GM21619 (cell line): ENCODE measurements at regions not wholly inside any gene's neighbourhood (a gene's known extent, or its start where the extent isn't known, plus 50 kb on each side); places are given as distances from the start of the nearest gene placed in this dataset.

Experiments
- ATAC-seq: cut with Tn5 transposase; IDR thresholded peaks from one replicate; pipeline ENCODE4 v1.9.1; 2021; ENCODE audit not compliant: unreplicated experiment

- no peak for ATAC-seq
Measured at GRCh38 chr2:217328622-217328978, 468.7 kb upstream of the TNP1 start.

- no peak for ATAC-seq
Measured at GRCh38 chr2:217327953-217328621, 468.2 kb upstream of the TNP1 start.

GRCh38 chr2:217326238-217327022 lies 466.6 kb upstream of the TNP1 start:
- no peak for ATAC-seq

- ATAC-seq = no peak
Measured at GRCh38 chr2:217325816-217326215, 466.0 kb upstream of the TNP1 start.

- ATAC-seq = no peak
Measured at GRCh38 chr2:217325251-217325650, 465.4 kb upstream of the TNP1 start.

GRCh38 chr2:217316743-217317142 lies 456.9 kb upstream of the TNP1 start:
- ATAC-seq = peak; percentile 89

- no peak for ATAC-seq
Measured at GRCh38 chr2:217314021-217314460, 454.2 kb upstream of the TNP1 start.

GRCh38 chr2:217313386-217313785 lies 453.5 kb upstream of the TNP1 start:
- no peak for ATAC-seq

GRCh38 chr2:217309056-217309455 lies 449.2 kb upstream of the TNP1 start:
- ATAC-seq = no peak

- ATAC-seq = no peak
Measured at GRCh38 chr2:217307023-217307422, 447.2 kb upstream of the TNP1 start.

GRCh38 chr2:217305882-217306281 lies 446.0 kb upstream of the TNP1 start:
- no peak for ATAC-seq

- ATAC-seq = no peak
Measured at GRCh38 chr2:217304582-217304981, 444.7 kb upstream of the TNP1 start.

- no peak for ATAC-seq
Measured at GRCh38 chr2:217302856-217303255, 443.0 kb upstream of the TNP1 start.

GRCh38 chr2:217301142-217301925 lies 441.5 kb upstream of the TNP1 start:
- ATAC-seq = no peak

GRCh38 chr2:217299590-217299989 lies 439.7 kb upstream of the TNP1 start:
- ATAC-seq = no peak

GRCh38 chr2:217297096-217297495 lies 437.2 kb upstream of the TNP1 start:
- no peak for ATAC-seq

GRCh38 chr2:217294818-217295217 lies 435.0 kb upstream of the TNP1 start:
- ATAC-seq = no peak

GRCh38 chr2:217294211-217294610 lies 434.3 kb upstream of the TNP1 start:
- ATAC-seq = no peak

GRCh38 chr2:217293607-217294006 lies 433.7 kb upstream of the TNP1 start:
- no peak for ATAC-seq

- ATAC-seq = no peak
Measured at GRCh38 chr2:217293046-217293445, 433.2 kb upstream of the TNP1 start.

GRCh38 chr2:217291259-217291658 lies 431.4 kb upstream of the TNP1 start:
- ATAC-seq = no peak

GRCh38 chr2:217290467-217290866 lies 430.6 kb upstream of the TNP1 start:
- ATAC-seq = no peak
